Endothelial cell of umbilical vein (primary cell): ENCODE measurements at regions not wholly inside any gene's neighbourhood (a gene's known extent, or its start where the extent isn't known, plus 50 kb on each side); places are given as distances from the start of the nearest gene placed in this dataset.

Experiments
- BruUV-seq: library from RNA; stranded (reverse); fragments of 400-500 nt; replicated peaks from 2 replicates; lab custom pipeline; 2021; lab: Mats Ljungman, UMichigan
- CTCF ChIA-PET: fragments of 300-600, 350-600 bp; sonication (Branson Sonifier 250); formaldehyde crosslinking; loops from one replicate; lab custom pipeline; 2021; ENCODE audit warnings: antibody characterized with exemption, inconsistent platforms; lab: Charles Lee
- POLR2A ChIA-PET: fragments of 300-600, 350-600 bp; sonication (Branson Sonifier 250); formaldehyde crosslinking; loops from one replicate; lab custom pipeline; 2021; ENCODE audit warnings: antibody characterized with exemption, inconsistent platforms; lab: Charles Lee
- DNase-seq: peaks from one replicate; pipeline ENCODE4 v3.0.0-alpha.2; 2011; ENCODE audit warnings: low read depth, low spot score
- FAIRE-seq: peaks from 2 replicates; lab custom pipeline; 2011; peaks lifted over from hg19 to GRCh38; lab: Jason Lieb, UNC
- H2AFZ ChIP-seq: 2 replicates; pipeline ENCODE4 v1.6.0; 2012; ENCODE audit warnings: low read depth, low read length, control low read depth, inconsistent platforms
- H3K27ac ChIP-seq: 2 replicates; pipeline ENCODE4 v1.5.1; 2011; ENCODE audit warnings: low read depth, mild to moderate bottlenecking, control low read depth, low read length, moderate library complexity; ENCODE audit not compliant: insufficient read depth
- H3K27me3 ChIP-seq, 2 experiments: 2 replicates each; pipeline versions ENCODE4 v1.6.0 to v1.6.1; 2011; ENCODE audit warnings: low read length in 2 of 2, mixed read lengths in 1 of 2; ENCODE audit not compliant: control insufficient read depth in 2 of 2, insufficient read depth in 2 of 2
- H3K36me3 ChIP-seq, 2 experiments: 2 replicates in 1 of 2; 3 replicates in 1 of 2; pipeline ENCODE4 v1.5.1; 2011; ENCODE audit warnings: low read length in 2 of 2, mild to moderate bottlenecking in 1 of 2, moderate library complexity in 1 of 2; ENCODE audit not compliant: control insufficient read depth in 2 of 2, insufficient read depth in 2 of 2; ENCODE audit errors: extremely low read depth in 1 of 2
- H3K4me1 ChIP-seq: 3 replicates; pipeline ENCODE4 v1.5.1; 2011; ENCODE audit warnings: mild to moderate bottlenecking, low read length; ENCODE audit not compliant: control insufficient read depth, insufficient read depth; ENCODE audit errors: extremely low read depth
- H3K4me2 ChIP-seq: 2 replicates; pipeline ENCODE4 v1.6.1; 2011; ENCODE audit warnings: low read length, control low read depth, mixed read lengths; ENCODE audit not compliant: insufficient read depth
- H3K4me3 ChIP-seq, 3 experiments: fragments of 200-600 bp in 1 of 3; sonication (generic), shearing (Covaris generic) in 1 of 3; replicated peaks in 1 of 3; 2 replicates each; pipeline ENCODE4 v1.5.1; 2011 to 2016; ENCODE audit warnings: control low read depth in 3 of 3, low read length in 3 of 3, mild to moderate bottlenecking in 2 of 3, inconsistent platforms in 1 of 3, low read depth in 1 of 3, moderate library complexity in 1 of 3; ENCODE audit not compliant: insufficient read depth in 1 of 3
- H3K79me2 ChIP-seq: 2 replicates; pipeline ENCODE4 v1.6.0; 2012; ENCODE audit warnings: low read length, inconsistent platforms; ENCODE audit not compliant: control insufficient read depth, insufficient read depth
- H3K9ac ChIP-seq: replicated peaks from 2 replicates; pipeline ENCODE3; 2011; ENCODE audit warnings: low read length, control low read depth; ENCODE audit not compliant: insufficient read depth; ENCODE audit errors: extremely low read depth
- H3K9me1 ChIP-seq: replicated peaks from 3 replicates; pipeline ENCODE4 v1.6.0; 2011; ENCODE audit warnings: mild to moderate bottlenecking, low read length; ENCODE audit not compliant: control insufficient read depth, insufficient read depth; ENCODE audit errors: extremely low read depth
- H3K9me3 ChIP-seq: replicated peaks from 2 replicates; pipeline ENCODE4 v1.5.1; 2012; ENCODE audit warnings: low read length, inconsistent platforms; ENCODE audit not compliant: control insufficient read depth, insufficient read depth
- H4K20me1 ChIP-seq: replicated peaks from 2 replicates; pipeline ENCODE3; 2011; ENCODE audit warnings: mild to moderate bottlenecking, low read length; ENCODE audit not compliant: control insufficient read depth, insufficient read depth; ENCODE audit errors: extremely low read depth
- CTCF ChIP-seq, 2 donors: IDR thresholded peaks; 1 replicate in 1 of 2; 2 replicates in 1 of 2; pipeline ENCODE4 v1.5.1; 2011; ENCODE audit warnings: low read length in 2 of 2, mild to moderate bottlenecking in 2 of 2, moderate library complexity in 2 of 2, control low read depth in 1 of 2, inconsistent platforms in 1 of 2, low read depth in 1 of 2; ENCODE audit not compliant: insufficient read depth in 1 of 2; ENCODE audit errors: extremely low read depth in 1 of 2
- EZH2 ChIP-seq: IDR thresholded peaks from 2 replicates; pipeline ENCODE4 v1.6.1; 2012; ENCODE audit warnings: borderline replicate concordance, low read depth, mild to moderate bottlenecking, moderate library complexity, low read length, inconsistent platforms; ENCODE audit not compliant: severe bottlenecking
- FOS ChIP-seq: IDR thresholded peaks from 2 replicates; pipeline ENCODE4 v1.6.1; 2011; ENCODE audit warnings: mild to moderate bottlenecking, low read length, moderate library complexity, borderline replicate concordance; ENCODE audit not compliant: insufficient read depth
- GATA2 ChIP-seq: IDR thresholded peaks from 2 replicates; pipeline ENCODE4 v1.7.0; 2011; ENCODE audit warnings: low read depth, mild to moderate bottlenecking, moderate library complexity, mixed read lengths, low read length; ENCODE audit not compliant: insufficient read length, insufficient read depth
- JUN ChIP-seq: IDR thresholded peaks from 2 replicates; pipeline ENCODE4 v1.6.1; 2011; ENCODE audit warnings: borderline replicate concordance, low read depth; ENCODE audit not compliant: insufficient read length, insufficient read depth
- MAX ChIP-seq: IDR thresholded peaks from 2 replicates; pipeline ENCODE4 v1.6.1; 2011; ENCODE audit not compliant: insufficient read depth, insufficient read length
- MYC ChIP-seq: IDR thresholded peaks from one replicate; pipeline ENCODE4 v1.6.1; 2011; ENCODE audit warnings: mild to moderate bottlenecking, low read depth, low read length
- POLR2A ChIP-seq: IDR thresholded peaks from 2 replicates; pipeline ENCODE4 v1.6.1; 2012; ENCODE audit warnings: low read depth, mild to moderate bottlenecking, control low read depth, low read length
- POLR2AphosphoS5 ChIP-seq: IDR thresholded peaks from 2 replicates; pipeline ENCODE4 v1.6.1; 2012; ENCODE audit warnings: low read depth, mild to moderate bottlenecking, control low read depth, low read length, moderate library complexity; ENCODE audit not compliant: insufficient read depth
- dilution Hi-C: fragments of 300-500 bp; cut with MboI; formaldehyde crosslinking; loops from one replicate; pipeline ENCODE4 v1.15.0; 2019; ENCODE audit warnings: low sequenced_read_pairs; ENCODE audit not compliant: extremely low pct_ligation_motif_present
- intact Hi-C: fragments of 100-400 bp; cut with micrococcal nuclease; formaldehyde crosslinking; loops from one replicate; pipeline ENCODE4 v1.10.0; 2022

- FAIRE-seq (peak; percentile 88), DNase-seq (peak; percentile 67)
- H2AFZ ChIP-seq, result no peak overlapping the region
- dilution Hi-C loops (no loop called here), intact Hi-C loops (no loop called here)
- ChIA-PET CTCF (interaction anchor here (0.7 to 1.2 kb wide), 4 partner anchors 9 to 251 kb away, joined by 3 to 4 read pairs (median 3); no protein-coding TSS in a partner anchor), POLR2A (no interaction called here)
- H3K4me3 ChIP-seq, result no peak overlapping the region
- H3K79me2 ChIP-seq, result no peaks in the 10 kb centered on the region
- H3K36me3 ChIP-seq, result no peaks in the 10 kb centered on the region
- H4K20me1 ChIP-seq, result no peaks in the 10 kb centered on the region
- BruUV-seq, result no TSS peak
- no peaks in the 10 kb centered on the region for H3K9me3 ChIP-seq
- TF ChIP-seq POLR2AphosphoS5 (no peak), MAX (no peak), CTCF (IDR thresholded peaks at IDR 0.05; ENCODE audit: extremely low read depth in 1 of 2, insufficient read depth in 1 of 2, low read depth in 1 of 2, low read length in 2 of 2) (no peak), MYC (no peak), EZH2 (no peak), JUN (no peak), POLR2A (no peak), FOS (no peak), GATA2 (no peak)
- peaks cover 45% of the 10 kb centered on the region for H3K4me1 ChIP-seq
- peak overlapping the region; percentile 19 for H3K4me2 ChIP-seq
- H3K9ac ChIP-seq, result no peak overlapping the region
- H3K27me3 ChIP-seq, result no peaks in the 10 kb centered on the region
- H3K9me1 ChIP-seq, result no peaks in the 10 kb centered on the region
- H3K27ac ChIP-seq, result peak overlapping the region; percentile 22
These were observed 249.2 kb downstream of the FOXL1 start for GRCh38 chr16:86827521-86827920.
